Dermis microvascular lymphatic vessel endothelial cell (primary cell): ENCODE measurements at regions not wholly inside any gene's neighbourhood (a gene's known extent, or its start where the extent isn't known, plus 50 kb on each side); places are given as distances from the start of the nearest gene placed in this dataset.

ENCODE experiments used
- DNase-seq, 2 donors: peaks; one replicate each; pipeline versions ENCODE4 v3.0.0 to v3.0.0-alpha.2; 2010; ENCODE audit warnings: low read depth in 2 of 2

GRCh38 chr5:68379275-68380036 lies 163.9 kb downstream of the PIK3R1 start:
- no peak for DNase-seq

- no peak for DNase-seq
Measured at GRCh38 chr5:68380078-68380477, 164.5 kb downstream of the PIK3R1 start.

- peak in 1 of 2 donors; percentile 17 for DNase-seq
Measured at GRCh38 chr5:68381060-68381459, 165.5 kb downstream of the PIK3R1 start.

GRCh38 chr5:68381909-68382308 lies 166.4 kb downstream of the PIK3R1 start:
- no peak for DNase-seq

GRCh38 chr5:68382640-68383039 lies 167.1 kb downstream of the PIK3R1 start:
- DNase-seq: peak in 1 of 2 donors; percentile 40

- no peak for DNase-seq
Measured at GRCh38 chr5:68383888-68384310, 168.3 kb downstream of the PIK3R1 start.

GRCh38 chr5:68384936-68385594 lies 169.5 kb downstream of the PIK3R1 start:
- no peak for DNase-seq

- no peak for DNase-seq
Measured at GRCh38 chr5:68385936-68386335, 170.4 kb downstream of the PIK3R1 start.

GRCh38 chr5:68387074-68387796 lies 171.7 kb downstream of the PIK3R1 start:
- DNase-seq: no peak

GRCh38 chr5:68389618-68390017 lies 174.1 kb downstream of the PIK3R1 start:
- no peak for DNase-seq

- no peak for DNase-seq
Measured at GRCh38 chr5:68392617-68393016, 177.1 kb downstream of the PIK3R1 start.

- DNase-seq: no peak
Measured at GRCh38 chr5:68395302-68395701, 179.7 kb downstream of the PIK3R1 start.

GRCh38 chr5:68395926-68396511 lies 180.5 kb downstream of the PIK3R1 start:
- no peak for DNase-seq

- DNase-seq: no peak
Measured at GRCh38 chr5:68396722-68397121, 181.2 kb downstream of the PIK3R1 start.

- DNase-seq: no peak
Measured at GRCh38 chr5:68398146-68398812, 182.7 kb downstream of the PIK3R1 start.

GRCh38 chr5:68403301-68403700 lies 187.7 kb downstream of the PIK3R1 start:
- no peak for DNase-seq

- DNase-seq: no peak
Measured at GRCh38 chr5:68404246-68404645, 188.7 kb downstream of the PIK3R1 start.

- DNase-seq: no peak
Measured at GRCh38 chr5:68405026-68405684, 189.6 kb downstream of the PIK3R1 start.

GRCh38 chr5:68405784-68406743 lies 190.5 kb downstream of the PIK3R1 start:
- DNase-seq: no peak

- DNase-seq: no peak
Measured at GRCh38 chr5:68406767-68407241, 191.2 kb downstream of the PIK3R1 start.
